ENCODE measurements at regions not wholly inside any gene's neighbourhood (a gene's known extent, or its start where the extent isn't known, plus 50 kb on each side); places are given as distances from the start of the nearest gene placed in this dataset.

GRCh38 chr6:221531-222349, 70.5 kb upstream of the DUSP22 start:
- Histone ChIP-seq H3K36me3 (ENCODE audit: low read depth) (no peaks in the 10 kb centered on the region), H3K4me3 (no peak overlapping the region), H3K9me3 (no peaks in the 10 kb centered on the region), H3K4me1 (ENCODE audit: low read depth) (no peaks in the 10 kb centered on the region)
- DNase-seq (no peak), ATAC-seq (no peak)
- TF ChIP-seq CTCF (IDR thresholded peaks at IDR 0.05) = no peak
- intact Hi-C loops (cut with DNase I, micrococcal nuclease) = no loop called here

- intact Hi-C loops (cut with DNase I, micrococcal nuclease) = no loop called here
- no peaks in the 10 kb centered on the region for H3K36me3 ChIP-seq (ENCODE audit: low read depth)
- DNase-seq (no peak), ATAC-seq (no peak)
- no peaks in the 10 kb centered on the region for H3K4me1 ChIP-seq (ENCODE audit: low read depth)
- H3K9me3 ChIP-seq = no peaks in the 10 kb centered on the region
- H3K4me3 ChIP-seq = no peak overlapping the region
- no peak for TF ChIP-seq CTCF (IDR thresholded peaks at IDR 0.05)
These were observed 69.8 kb upstream of the DUSP22 start for GRCh38 chr6:222468-222867.

GRCh38 chr6:223136-223535, 69.2 kb upstream of the DUSP22 start:
- H3K9me3 ChIP-seq = no peaks in the 10 kb centered on the region
- intact Hi-C loops (cut with DNase I, micrococcal nuclease) = no loop called here
- H3K4me1 ChIP-seq (ENCODE audit: low read depth) = no peaks in the 10 kb centered on the region
- TF ChIP-seq CTCF (IDR thresholded peaks at IDR 0.05) = no peak
- no peak overlapping the region for H3K4me3 ChIP-seq
- DNase-seq (no peak), ATAC-seq (no peak)
- no peaks in the 10 kb centered on the region for H3K36me3 ChIP-seq (ENCODE audit: low read depth)

GRCh38 chr6:223763-224162, 68.5 kb upstream of the DUSP22 start:
- ATAC-seq = no peak
- no peaks in the 10 kb centered on the region for H3K9me3 ChIP-seq
- H3K4me1 ChIP-seq (ENCODE audit: low read depth) = no peaks in the 10 kb centered on the region
- H3K36me3 ChIP-seq (ENCODE audit: low read depth) = no peaks in the 10 kb centered on the region
- no peak for DNase-seq
- TF ChIP-seq CTCF (IDR thresholded peaks at IDR 0.05) = no peak
- intact Hi-C loops (cut with DNase I, micrococcal nuclease) = no loop called here
- no peak overlapping the region for H3K4me3 ChIP-seq

GRCh38 chr6:224350-224749, 67.9 kb upstream of the DUSP22 start:
- intact Hi-C loops (cut with DNase I, micrococcal nuclease) = no loop called here
- DNase-seq = no peak
- no peak overlapping the region for H3K4me3 ChIP-seq
- no peaks in the 10 kb centered on the region for H3K36me3 ChIP-seq (ENCODE audit: low read depth)
- no peaks in the 10 kb centered on the region for H3K4me1 ChIP-seq (ENCODE audit: low read depth)
- H3K9me3 ChIP-seq = no peaks in the 10 kb centered on the region
- no peak for ATAC-seq
- TF ChIP-seq CTCF (IDR thresholded peaks at IDR 0.05) = no peak
